K562 (cell line): ENCODE measurements at regions not wholly inside any gene's neighbourhood (a gene's known extent, or its start where the extent isn't known, plus 50 kb on each side); places are given as distances from the start of the nearest gene placed in this dataset.

Experiments
- IFI16 ChIP-seq: fragments of 250-450 bp; sonication (Bioruptor Pico); IDR thresholded peaks from 2 replicates; pipeline ENCODE4 v2.1.2; 2022; ENCODE audit warnings: mild to moderate bottlenecking, inconsistent platforms
- PHF20 ChIP-seq: fragments of 450-650 bp; IDR thresholded peaks from 2 replicates; pipeline ENCODE4 v1.6.1; 2018; ENCODE audit not compliant: partially characterized antibody
- RAD51 ChIP-seq: fragments of 450-650 bp; IDR thresholded peaks from 2 replicates; pipeline ENCODE4 v1.7.1; 2016; ENCODE audit warnings: low read depth, mild to moderate bottlenecking, borderline replicate concordance
- SRF ChIP-seq, 2 experiments: fragments of 250-450, 450-650 bp in 1 of 2; sonication (Bioruptor Pico) in 1 of 2; sonication (generic) in 1 of 2; formaldehyde crosslinking; IDR thresholded peaks; 2 replicates each; pipeline versions ENCODE4 v1.5.0 to v1.5.1; 2020 to 2022; ENCODE audit warnings: mild to moderate bottlenecking in 1 of 2, missing genetic modification reagents in 1 of 2
- ZNF431 ChIP-seq: sonication (generic); formaldehyde crosslinking; IDR thresholded peaks from 2 replicates; pipeline ENCODE4 v1.8.0; 2022; ENCODE audit warnings: mild to moderate bottlenecking, missing genetic modification reagents
- ZNF785 ChIP-seq: fragments of 250-450 bp; sonication (Bioruptor Pico); IDR thresholded peaks from 2 replicates; pipeline ENCODE4 v1.4.0; 2020; ENCODE audit warnings: mild to moderate bottlenecking
- TF ChIP-seq, protein P1 (sequence below), 3 experiments: IDR thresholded peaks in 2 of 3; conservative IDR thresholded peaks in 1 of 3; 2 replicates each; pipeline ENCODE4 v1.5.1; 2011 to 2012; ENCODE audit warnings: low read length in 3 of 3, mild to moderate bottlenecking in 3 of 3, control low read depth in 2 of 3, improper control_type of control experiment in 1 of 3, inconsistent platforms in 1 of 3, low read depth in 1 of 3, mixed read lengths in 1 of 3, moderate library complexity in 1 of 3; ENCODE audit not compliant: insufficient read depth in 2 of 3
- TF ChIP-seq, protein P2 (sequence below): fragments of 450-650 bp; IDR thresholded peaks from 2 replicates; pipeline ENCODE4 v1.6.1; 2016; ENCODE audit warnings: antibody characterized with exemption

DNA sequence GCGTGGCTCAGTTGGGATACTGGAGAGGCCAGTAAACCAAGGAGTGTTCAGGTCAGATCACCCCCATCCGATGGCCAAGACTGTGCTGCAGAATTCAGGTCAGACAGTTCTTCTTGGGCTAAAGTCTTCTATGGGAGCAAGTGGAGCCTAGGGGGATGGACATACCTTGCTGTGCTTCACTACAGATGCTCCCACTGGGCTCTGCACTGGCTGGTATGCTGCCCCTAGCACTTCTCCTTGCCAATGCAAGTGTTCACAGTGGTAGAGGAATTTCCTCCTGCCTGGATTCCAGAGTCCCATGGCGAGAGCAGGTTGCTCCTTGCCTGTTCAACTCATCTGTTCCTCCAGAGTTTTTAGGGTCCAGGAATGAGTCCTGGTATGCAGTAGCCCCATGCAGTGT lies 134.2 kb upstream of the EDIL3 start:
- TF ChIP-seq, protein P1, sequence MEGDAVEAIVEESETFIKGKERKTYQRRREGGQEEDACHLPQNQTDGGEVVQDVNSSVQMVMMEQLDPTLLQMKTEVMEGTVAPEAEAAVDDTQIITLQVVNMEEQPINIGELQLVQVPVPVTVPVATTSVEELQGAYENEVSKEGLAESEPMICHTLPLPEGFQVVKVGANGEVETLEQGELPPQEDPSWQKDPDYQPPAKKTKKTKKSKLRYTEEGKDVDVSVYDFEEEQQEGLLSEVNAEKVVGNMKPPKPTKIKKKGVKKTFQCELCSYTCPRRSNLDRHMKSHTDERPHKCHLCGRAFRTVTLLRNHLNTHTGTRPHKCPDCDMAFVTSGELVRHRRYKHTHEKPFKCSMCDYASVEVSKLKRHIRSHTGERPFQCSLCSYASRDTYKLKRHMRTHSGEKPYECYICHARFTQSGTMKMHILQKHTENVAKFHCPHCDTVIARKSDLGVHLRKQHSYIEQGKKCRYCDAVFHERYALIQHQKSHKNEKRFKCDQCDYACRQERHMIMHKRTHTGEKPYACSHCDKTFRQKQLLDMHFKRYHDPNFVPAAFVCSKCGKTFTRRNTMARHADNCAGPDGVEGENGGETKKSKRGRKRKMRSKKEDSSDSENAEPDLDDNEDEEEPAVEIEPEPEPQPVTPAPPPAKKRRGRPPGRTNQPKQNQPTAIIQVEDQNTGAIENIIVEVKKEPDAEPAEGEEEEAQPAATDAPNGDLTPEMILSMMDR (IDR thresholded peaks at IDR 0.05 in 2 of 3, conservative IDR thresholded peaks at IDR 0.05 in 1 of 3; ENCODE audit: insufficient read depth in 2 of 3, low read depth in 1 of 3, low read length in 3 of 3): no peak
- TF ChIP-seq ZNF431 (CRISPR knock-in tag) (no peak), ZNF785 (CRISPR knock-in tag) (no peak), RAD51 (no peak), PHF20 (no peak), IFI16 (CRISPR knock-in tag) (no peak), SRF (CRISPR knock-in tag; IDR thresholded peaks at IDR 0.05) (no peak)
- TF ChIP-seq, protein P2, sequence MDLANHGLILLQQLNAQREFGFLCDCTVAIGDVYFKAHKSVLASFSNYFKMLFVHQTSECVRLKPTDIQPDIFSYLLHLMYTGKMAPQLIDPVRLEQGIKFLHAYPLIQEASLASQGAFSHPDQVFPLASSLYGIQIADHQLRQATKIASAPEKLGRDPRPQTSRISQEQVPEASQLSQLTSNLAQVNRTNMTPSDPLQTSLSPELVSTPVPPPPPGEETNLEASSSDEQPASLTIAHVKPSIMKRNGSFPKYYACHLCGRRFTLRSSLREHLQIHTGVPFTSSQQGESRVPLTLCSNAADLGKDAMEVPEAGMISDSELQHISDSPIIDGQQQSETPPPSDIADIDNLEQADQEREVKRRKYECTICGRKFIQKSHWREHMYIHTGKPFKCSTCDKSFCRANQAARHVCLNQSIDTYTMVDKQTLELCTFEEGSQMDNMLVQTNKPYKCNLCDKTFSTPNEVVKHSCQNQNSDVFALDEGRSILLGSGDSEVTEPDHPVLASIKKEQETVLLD: no peak
